Ammon's horn (tissue), 1 donor: ENCODE measurements at regions not wholly inside any gene's neighbourhood (a gene's known extent, or its start where the extent isn't known, plus 50 kb on each side); places are given as distances from the start of the nearest gene placed in this dataset.

Experiments used
- DNase-seq: peaks from one replicate; pipeline ENCODE4 v3.0.0-alpha.2; 2016; ENCODE audit warnings: low spot score

GRCh38 chr10:3310016-3310784, 137.6 kb upstream of the PITRM1 start:
- no peak for DNase-seq

DNA sequence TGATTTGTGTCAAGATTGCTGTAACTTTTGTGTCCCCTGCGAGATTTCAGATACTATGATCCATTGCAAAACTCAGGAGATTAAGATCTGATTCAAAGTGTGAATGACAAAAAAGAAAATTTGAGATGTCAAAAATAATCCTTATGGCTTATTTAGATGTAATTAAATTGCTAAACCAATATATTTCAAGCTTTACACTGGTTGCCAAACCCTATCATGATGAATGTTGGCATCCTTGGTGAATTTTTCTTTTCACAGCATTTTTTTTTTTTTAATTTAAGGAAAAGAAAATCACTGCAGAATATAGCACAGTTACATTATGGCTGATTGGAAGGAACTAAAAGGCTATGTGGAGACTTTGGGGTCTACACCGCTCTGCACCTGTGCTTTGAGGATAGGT, 133.5 kb upstream of the PITRM1 start:
- DNase-seq = no peak

DNA sequence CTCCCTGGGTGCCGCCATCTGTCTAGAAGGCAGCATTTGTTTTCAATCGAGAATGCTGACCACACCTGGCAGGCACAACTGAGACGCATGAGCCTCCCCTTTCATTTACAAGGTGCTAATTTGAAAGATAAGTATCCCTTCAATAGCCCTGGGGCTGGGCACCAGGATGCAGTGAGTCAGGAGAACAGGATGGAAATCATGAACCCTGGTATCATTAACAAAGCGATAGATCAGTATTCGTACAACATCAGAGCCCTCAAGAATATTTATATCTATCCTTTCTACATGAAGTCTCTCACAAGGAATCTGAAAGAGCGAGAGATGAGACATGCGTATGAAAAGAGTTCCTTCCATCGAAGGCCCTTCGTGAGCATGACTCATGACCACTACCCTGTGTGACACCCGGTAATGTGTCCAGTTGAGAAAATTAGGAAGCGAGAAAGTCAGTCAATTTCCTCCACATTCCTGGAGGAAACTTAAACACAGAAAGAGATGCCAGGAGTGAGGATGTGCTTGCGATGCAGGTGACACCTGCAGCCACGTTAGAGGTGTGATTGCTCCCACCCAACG, 123.1 kb upstream of the PITRM1 start:
- no peak for DNase-seq

DNA sequence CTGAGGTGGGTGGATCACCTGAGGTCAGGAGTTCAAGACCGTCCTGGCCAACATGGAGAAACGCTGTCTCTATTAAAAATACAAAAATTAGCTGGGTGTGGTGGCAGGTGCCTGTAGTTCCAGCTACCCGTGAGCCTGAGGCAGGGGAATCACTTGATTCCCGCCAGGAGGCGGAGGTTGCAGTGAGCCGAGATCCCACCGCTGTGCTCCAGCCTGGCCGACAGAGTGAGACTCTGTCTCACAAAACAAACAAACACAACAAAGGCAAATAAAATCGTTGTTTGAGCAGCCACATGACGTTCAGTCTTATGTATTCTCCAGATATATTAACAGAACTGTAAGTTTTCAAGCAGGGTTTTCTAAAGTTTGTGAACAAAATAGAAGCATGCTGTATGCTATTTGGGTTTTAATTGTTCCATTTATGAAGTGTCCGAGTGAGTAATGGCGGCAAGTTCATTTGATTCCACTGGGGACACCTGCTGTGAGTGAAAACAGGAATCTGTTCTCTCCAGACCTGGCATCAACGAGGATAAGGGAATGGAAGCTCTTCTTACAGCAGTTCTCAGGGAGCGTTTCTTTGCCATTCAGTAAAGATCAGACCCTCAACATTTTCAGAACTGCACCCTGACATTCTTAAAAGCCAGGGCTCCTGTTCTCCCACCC, 122.5 kb upstream of the PITRM1 start:
- DNase-seq = no peak

GRCh38 chr10:3293581-3294431, 121.2 kb upstream of the PITRM1 start:
- DNase-seq = no peak

- no peak for DNase-seq
These were observed 120.1 kb upstream of the PITRM1 start for GRCh38 chr10:3292636-3293035.

DNA sequence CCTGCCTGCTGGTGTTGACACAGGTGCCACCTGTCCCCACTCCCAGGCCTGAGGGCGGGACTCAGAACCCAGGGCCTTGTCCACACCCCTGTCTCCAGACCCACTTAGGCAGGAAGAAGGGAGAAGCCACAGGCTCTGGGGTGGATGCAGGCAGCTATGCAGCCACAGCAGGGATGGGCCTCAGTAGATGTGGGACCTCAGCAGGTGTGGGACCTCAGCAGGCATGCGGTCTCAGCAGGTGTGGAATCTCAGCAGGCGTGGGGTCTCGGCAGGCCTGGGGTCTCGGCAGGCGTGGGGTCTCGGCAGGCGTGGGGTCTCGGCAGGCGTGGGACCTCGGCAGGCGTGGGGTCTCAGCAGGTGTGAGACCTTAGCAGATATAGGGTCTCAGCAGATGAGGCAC, 118.0 kb upstream of the PITRM1 start:
- DNase-seq = no peak

- DNase-seq = no peak
These were observed 115.2 kb upstream of the PITRM1 start for GRCh38 chr10:3287572-3288445.

DNA sequence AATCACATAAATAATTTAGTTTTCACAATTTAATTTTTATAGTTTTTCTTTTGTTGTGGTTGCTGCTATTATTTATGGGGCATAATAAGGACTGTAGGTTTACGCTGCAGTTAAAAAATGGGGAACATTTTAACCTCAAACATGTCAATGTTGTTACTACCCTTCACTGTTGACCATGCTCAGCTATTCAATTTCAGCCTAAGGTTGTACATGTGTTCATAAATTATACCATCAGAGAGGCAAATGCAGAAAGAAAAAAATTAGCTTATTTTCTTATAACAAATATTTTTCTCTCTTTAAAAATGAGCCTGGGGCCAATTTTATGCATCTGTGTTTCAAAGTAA, 110.1 kb upstream of the PITRM1 start:
- no peak for DNase-seq

DNA sequence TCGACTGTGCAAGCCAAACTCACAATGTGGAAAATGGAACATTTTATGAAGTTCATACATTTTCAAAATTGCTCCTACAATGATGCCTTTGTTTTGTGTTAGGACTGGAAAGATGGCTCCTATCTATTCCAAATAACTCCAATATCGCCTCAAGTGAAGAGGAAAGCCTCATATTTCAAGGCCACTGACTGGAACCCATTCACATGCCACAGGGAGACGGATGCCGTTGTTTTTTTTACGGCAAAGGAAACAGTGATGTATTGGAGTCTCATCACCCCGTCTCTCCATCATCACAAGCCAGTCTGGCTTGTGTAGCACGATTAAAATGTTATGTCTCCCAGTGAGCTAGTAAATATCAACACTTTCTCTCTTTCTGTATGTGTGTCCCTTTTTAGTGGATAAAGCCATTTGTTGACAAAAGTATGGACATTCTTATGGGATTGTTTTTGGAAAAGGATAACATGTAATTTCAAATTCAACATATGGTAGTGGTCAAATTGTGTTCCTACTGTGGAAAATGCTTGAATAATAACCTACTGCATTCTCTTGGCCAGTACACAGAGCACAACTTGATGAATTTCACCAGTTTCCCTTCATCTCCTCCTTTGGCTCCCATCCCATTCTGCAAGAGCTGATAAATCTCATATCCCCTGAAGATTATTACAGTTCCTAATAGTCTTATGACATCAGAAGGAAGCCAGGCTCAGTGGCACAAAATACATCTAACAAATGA, 109.5 kb upstream of the PITRM1 start:
- no peak for DNase-seq

DNA sequence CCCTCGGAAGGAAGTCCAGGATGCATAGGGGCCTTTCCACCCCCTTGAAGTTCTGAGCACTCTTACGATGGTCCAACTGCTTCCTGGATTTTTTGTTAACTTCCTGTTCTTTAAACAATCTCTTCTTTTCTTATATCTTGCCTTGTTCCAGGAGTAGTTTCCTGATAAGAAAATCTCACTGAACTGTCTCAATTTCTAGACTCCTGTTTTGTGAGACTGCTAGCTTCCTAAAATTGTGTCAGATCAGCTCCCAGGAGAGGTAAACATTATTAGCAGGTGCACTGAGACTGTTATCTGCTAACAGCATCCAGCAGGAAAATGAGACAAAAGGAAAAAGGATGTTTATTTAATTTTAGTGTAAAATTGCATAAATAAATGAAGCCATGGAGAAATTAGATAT, 106.2 kb upstream of the PITRM1 start:
- no peak for DNase-seq

GRCh38 chr10:3277566-3277965, 105.0 kb upstream of the PITRM1 start:
- no peak for DNase-seq

DNA sequence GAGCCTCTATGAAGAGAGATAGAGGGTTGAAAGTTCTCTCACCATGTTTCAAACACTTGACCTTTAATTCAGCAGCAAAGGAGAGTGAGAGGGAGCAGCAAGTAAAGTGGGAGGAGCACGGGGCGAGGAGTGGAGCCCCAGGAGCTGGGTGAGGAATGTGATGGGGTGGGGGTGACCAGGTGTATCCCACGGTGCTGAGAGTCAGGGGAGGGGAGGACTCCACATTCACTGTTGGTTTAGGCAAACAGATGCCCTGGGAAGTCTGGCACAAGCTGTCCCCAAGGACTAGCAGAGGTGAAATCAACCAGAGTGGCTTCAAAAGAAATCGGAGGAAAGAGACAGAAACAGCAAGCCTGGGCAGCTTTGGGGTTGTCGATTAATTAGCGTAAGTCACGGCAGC, 101.8 kb upstream of the PITRM1 start:
- no peak for DNase-seq

DNA sequence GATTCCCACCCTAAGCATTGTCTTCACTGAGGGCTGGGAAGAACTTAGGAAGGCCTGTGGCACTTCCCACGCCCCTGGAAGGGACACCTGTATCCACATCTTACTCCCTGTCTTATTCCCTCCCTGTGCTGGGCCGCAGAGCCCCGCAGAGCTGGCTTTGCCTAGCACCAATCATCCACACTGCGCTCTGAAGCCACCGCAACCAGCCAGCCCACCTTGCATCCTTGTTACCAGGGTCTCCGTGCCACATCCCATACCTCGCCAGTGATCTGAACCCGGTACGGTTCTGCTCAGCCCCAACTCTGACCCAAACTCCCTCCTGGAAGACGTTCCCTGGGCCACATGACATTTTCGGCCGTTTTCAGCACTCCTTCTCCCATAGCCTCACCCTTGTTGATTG, 101.4 kb upstream of the PITRM1 start:
- DNase-seq = no peak

- DNase-seq = no peak
These were observed 99.7 kb upstream of the PITRM1 start for GRCh38 chr10:3272300-3272699.

DNA sequence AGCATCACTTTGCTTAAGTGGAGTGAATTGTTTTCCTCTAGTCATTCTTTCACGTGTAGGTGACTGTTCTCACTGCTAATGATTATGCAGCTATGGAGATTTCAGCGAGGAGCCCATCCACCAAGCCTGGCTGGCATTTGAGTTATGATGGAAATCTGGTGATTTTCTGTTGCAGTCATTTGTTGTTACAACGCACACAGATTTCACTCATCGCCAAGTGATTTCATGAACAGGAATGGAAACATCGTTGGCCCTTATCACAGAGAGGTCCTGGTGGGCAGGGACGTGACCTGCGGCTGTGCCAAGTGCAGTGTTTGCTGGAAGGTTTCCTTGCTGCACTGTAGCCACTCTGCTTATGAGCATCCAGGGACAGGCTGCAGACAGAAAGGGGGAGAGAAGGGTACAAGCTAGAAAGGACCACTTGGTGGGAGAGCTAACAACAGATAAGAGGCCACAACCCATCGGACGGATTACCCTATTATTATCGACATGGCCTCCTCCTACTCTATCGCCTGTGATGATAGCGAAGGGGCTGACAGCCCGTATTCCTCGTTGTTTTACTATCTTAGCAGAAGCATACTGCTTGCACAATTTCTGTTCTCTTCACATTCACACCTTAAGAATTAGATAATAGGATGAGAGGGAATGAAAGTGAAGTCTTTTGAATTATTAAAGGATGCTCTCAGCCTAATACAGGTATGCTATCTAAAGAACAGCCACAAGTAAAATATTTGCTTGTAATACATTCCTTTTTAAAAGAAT, 99.0 kb upstream of the PITRM1 start:
- DNase-seq = no peak

GRCh38 chr10:3270577-3271316, 98.2 kb upstream of the PITRM1 start:
- DNase-seq = no peak

DNA sequence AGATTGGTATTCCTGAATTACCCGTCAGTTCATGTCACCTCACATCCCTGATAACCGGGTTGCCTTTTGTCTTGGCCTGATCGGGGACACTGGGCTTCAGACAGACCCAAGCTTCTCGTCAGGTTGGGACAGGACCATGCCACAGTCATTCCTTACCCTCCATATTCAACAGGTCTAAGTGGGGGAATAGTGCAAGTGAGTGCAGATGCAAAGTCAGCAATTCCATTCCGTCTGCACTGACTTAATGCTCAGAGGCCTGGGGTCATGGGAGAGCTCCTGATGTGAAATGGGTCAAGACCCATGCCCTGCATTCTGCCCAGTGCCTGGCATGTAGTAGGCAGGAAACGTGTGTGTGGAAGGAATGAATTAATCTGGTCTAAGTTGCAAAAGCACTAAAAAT, 95.4 kb upstream of the PITRM1 start:
- no peak for DNase-seq

GRCh38 chr10:3265088-3265487, 92.5 kb upstream of the PITRM1 start:
- no peak for DNase-seq
